Endothelial cell of umbilical vein (primary cell): ENCODE measurements at regions not wholly inside any gene's neighbourhood (a gene's known extent, or its start where the extent isn't known, plus 50 kb on each side); places are given as distances from the start of the nearest gene placed in this dataset.

ENCODE experiments used
- BruUV-seq: library from RNA; stranded (reverse); fragments of 400-500 nt; replicated peaks from 2 replicates; lab custom pipeline; 2021; lab: Mats Ljungman, UMichigan
- CTCF ChIA-PET: fragments of 300-600, 350-600 bp; sonication (Branson Sonifier 250); formaldehyde crosslinking; loops from one replicate; lab custom pipeline; 2021; ENCODE audit warnings: antibody characterized with exemption, inconsistent platforms; lab: Charles Lee
- POLR2A ChIA-PET: fragments of 300-600, 350-600 bp; sonication (Branson Sonifier 250); formaldehyde crosslinking; loops from one replicate; lab custom pipeline; 2021; ENCODE audit warnings: antibody characterized with exemption, inconsistent platforms; lab: Charles Lee
- DNase-seq: peaks from one replicate; pipeline ENCODE4 v3.0.0-alpha.2; 2011; ENCODE audit warnings: low read depth, low spot score
- FAIRE-seq: peaks from 2 replicates; lab custom pipeline; 2011; peaks lifted over from hg19 to GRCh38; lab: Jason Lieb, UNC
- H2AFZ ChIP-seq: 2 replicates; pipeline ENCODE4 v1.6.0; 2012; ENCODE audit warnings: low read depth, low read length, control low read depth, inconsistent platforms
- H3K27ac ChIP-seq: 2 replicates; pipeline ENCODE4 v1.5.1; 2011; ENCODE audit warnings: low read depth, mild to moderate bottlenecking, control low read depth, low read length, moderate library complexity; ENCODE audit not compliant: insufficient read depth
- H3K27me3 ChIP-seq, 2 experiments: 2 replicates each; pipeline versions ENCODE4 v1.6.0 to v1.6.1; 2011; ENCODE audit warnings: low read length in 2 of 2, mixed read lengths in 1 of 2; ENCODE audit not compliant: control insufficient read depth in 2 of 2, insufficient read depth in 2 of 2
- H3K36me3 ChIP-seq, 2 experiments: 2 replicates in 1 of 2; 3 replicates in 1 of 2; pipeline ENCODE4 v1.5.1; 2011; ENCODE audit warnings: low read length in 2 of 2, mild to moderate bottlenecking in 1 of 2, moderate library complexity in 1 of 2; ENCODE audit not compliant: control insufficient read depth in 2 of 2, insufficient read depth in 2 of 2; ENCODE audit errors: extremely low read depth in 1 of 2
- H3K4me1 ChIP-seq: 3 replicates; pipeline ENCODE4 v1.5.1; 2011; ENCODE audit warnings: mild to moderate bottlenecking, low read length; ENCODE audit not compliant: control insufficient read depth, insufficient read depth; ENCODE audit errors: extremely low read depth
- H3K4me2 ChIP-seq: 2 replicates; pipeline ENCODE4 v1.6.1; 2011; ENCODE audit warnings: low read length, control low read depth, mixed read lengths; ENCODE audit not compliant: insufficient read depth
- H3K4me3 ChIP-seq, 3 experiments: fragments of 200-600 bp in 1 of 3; sonication (generic), shearing (Covaris generic) in 1 of 3; replicated peaks in 1 of 3; 2 replicates each; pipeline ENCODE4 v1.5.1; 2011 to 2016; ENCODE audit warnings: control low read depth in 3 of 3, low read length in 3 of 3, mild to moderate bottlenecking in 2 of 3, inconsistent platforms in 1 of 3, low read depth in 1 of 3, moderate library complexity in 1 of 3; ENCODE audit not compliant: insufficient read depth in 1 of 3
- H3K79me2 ChIP-seq: 2 replicates; pipeline ENCODE4 v1.6.0; 2012; ENCODE audit warnings: low read length, inconsistent platforms; ENCODE audit not compliant: control insufficient read depth, insufficient read depth
- H3K9ac ChIP-seq: replicated peaks from 2 replicates; pipeline ENCODE3; 2011; ENCODE audit warnings: low read length, control low read depth; ENCODE audit not compliant: insufficient read depth; ENCODE audit errors: extremely low read depth
- H3K9me1 ChIP-seq: replicated peaks from 3 replicates; pipeline ENCODE4 v1.6.0; 2011; ENCODE audit warnings: mild to moderate bottlenecking, low read length; ENCODE audit not compliant: control insufficient read depth, insufficient read depth; ENCODE audit errors: extremely low read depth
- H3K9me3 ChIP-seq: replicated peaks from 2 replicates; pipeline ENCODE4 v1.5.1; 2012; ENCODE audit warnings: low read length, inconsistent platforms; ENCODE audit not compliant: control insufficient read depth, insufficient read depth
- H4K20me1 ChIP-seq: replicated peaks from 2 replicates; pipeline ENCODE3; 2011; ENCODE audit warnings: mild to moderate bottlenecking, low read length; ENCODE audit not compliant: control insufficient read depth, insufficient read depth; ENCODE audit errors: extremely low read depth
- EZH2 ChIP-seq: IDR thresholded peaks from 2 replicates; pipeline ENCODE4 v1.6.1; 2012; ENCODE audit warnings: borderline replicate concordance, low read depth, mild to moderate bottlenecking, moderate library complexity, low read length, inconsistent platforms; ENCODE audit not compliant: severe bottlenecking
- FOS ChIP-seq: IDR thresholded peaks from 2 replicates; pipeline ENCODE4 v1.6.1; 2011; ENCODE audit warnings: mild to moderate bottlenecking, low read length, moderate library complexity, borderline replicate concordance; ENCODE audit not compliant: insufficient read depth
- GATA2 ChIP-seq: IDR thresholded peaks from 2 replicates; pipeline ENCODE4 v1.7.0; 2011; ENCODE audit warnings: low read depth, mild to moderate bottlenecking, moderate library complexity, mixed read lengths, low read length; ENCODE audit not compliant: insufficient read length, insufficient read depth
- JUN ChIP-seq: IDR thresholded peaks from 2 replicates; pipeline ENCODE4 v1.6.1; 2011; ENCODE audit warnings: borderline replicate concordance, low read depth; ENCODE audit not compliant: insufficient read length, insufficient read depth
- MAX ChIP-seq: IDR thresholded peaks from 2 replicates; pipeline ENCODE4 v1.6.1; 2011; ENCODE audit not compliant: insufficient read depth, insufficient read length
- MYC ChIP-seq: IDR thresholded peaks from one replicate; pipeline ENCODE4 v1.6.1; 2011; ENCODE audit warnings: mild to moderate bottlenecking, low read depth, low read length
- POLR2A ChIP-seq: IDR thresholded peaks from 2 replicates; pipeline ENCODE4 v1.6.1; 2012; ENCODE audit warnings: low read depth, mild to moderate bottlenecking, control low read depth, low read length
- POLR2AphosphoS5 ChIP-seq: IDR thresholded peaks from 2 replicates; pipeline ENCODE4 v1.6.1; 2012; ENCODE audit warnings: low read depth, mild to moderate bottlenecking, control low read depth, low read length, moderate library complexity; ENCODE audit not compliant: insufficient read depth
- dilution Hi-C: fragments of 300-500 bp; cut with MboI; formaldehyde crosslinking; loops from one replicate; pipeline ENCODE4 v1.15.0; 2019; ENCODE audit warnings: low sequenced_read_pairs; ENCODE audit not compliant: extremely low pct_ligation_motif_present
- intact Hi-C: fragments of 100-400 bp; cut with micrococcal nuclease; formaldehyde crosslinking; loops from one replicate; pipeline ENCODE4 v1.10.0; 2022
- TF ChIP-seq, protein P1 (sequence below), 2 donors: IDR thresholded peaks; 1 replicate in 1 of 2; 2 replicates in 1 of 2; pipeline ENCODE4 v1.5.1; 2011; ENCODE audit warnings: low read length in 2 of 2, mild to moderate bottlenecking in 2 of 2, moderate library complexity in 2 of 2, control low read depth in 1 of 2, inconsistent platforms in 1 of 2, low read depth in 1 of 2; ENCODE audit not compliant: insufficient read depth in 1 of 2; ENCODE audit errors: extremely low read depth in 1 of 2

DNA sequence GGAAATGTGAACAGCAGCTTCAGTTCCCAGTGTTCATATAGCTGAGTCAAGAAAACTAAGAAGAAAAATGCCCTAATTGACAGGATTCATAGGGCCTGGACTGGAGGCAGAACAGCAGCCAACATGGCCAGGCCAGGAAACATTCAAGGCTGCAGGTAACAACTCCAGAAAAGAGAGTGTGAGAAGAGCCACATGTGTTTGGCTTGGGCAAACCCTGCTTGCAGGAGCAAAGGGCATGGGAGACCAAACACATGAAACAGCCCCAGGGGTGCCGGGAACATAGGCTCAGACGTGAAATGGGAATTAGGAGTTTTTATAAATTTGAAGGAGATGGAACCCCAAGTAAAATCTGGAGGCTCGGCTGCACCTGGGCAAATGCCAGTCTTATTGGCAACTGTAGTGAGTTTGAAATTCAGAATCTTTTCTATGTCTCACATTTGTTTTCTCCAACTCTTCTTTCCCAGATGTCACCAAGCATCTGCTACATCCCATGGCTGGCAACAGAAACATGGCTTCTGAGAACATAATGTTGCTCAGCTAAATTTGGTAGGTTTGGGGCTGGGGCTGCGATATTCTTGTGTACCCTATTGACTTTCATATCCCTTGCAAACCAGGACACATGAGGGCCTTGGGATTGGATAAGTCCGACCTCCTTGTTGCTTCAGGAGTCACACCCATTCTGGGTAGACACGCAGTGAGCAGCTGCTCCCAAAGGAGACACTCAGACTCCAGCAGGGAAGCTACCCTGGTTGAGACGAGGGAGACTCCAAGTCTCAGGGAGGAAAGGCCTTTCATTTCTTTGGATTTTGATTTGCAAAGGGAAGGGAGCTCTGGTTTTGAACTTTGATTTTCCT, 98.9 kb upstream of the CLSTN2 start:
- Histone ChIP-seq H3K4me1 (no peaks in the 10 kb centered on the region), H3K9me3 (peaks cover 2% of the 10 kb centered on the region), H3K27me3 (no peaks in the 10 kb centered on the region), H3K9ac (no peak overlapping the region), H3K79me2 (no peaks in the 10 kb centered on the region), H3K4me2 (no peak overlapping the region), H4K20me1 (no peaks in the 10 kb centered on the region), H3K9me1 (no peaks in the 10 kb centered on the region), H3K4me3 (no peak overlapping the region), H2AFZ (no peak overlapping the region), H3K36me3 (no peaks in the 10 kb centered on the region), H3K27ac (no peak overlapping the region)
- TF ChIP-seq JUN (no peak), GATA2 (no peak), EZH2 (no peak), FOS (no peak), MAX (no peak), POLR2AphosphoS5 (no peak), POLR2A (no peak), MYC (no peak)
- TF ChIP-seq, protein P1, sequence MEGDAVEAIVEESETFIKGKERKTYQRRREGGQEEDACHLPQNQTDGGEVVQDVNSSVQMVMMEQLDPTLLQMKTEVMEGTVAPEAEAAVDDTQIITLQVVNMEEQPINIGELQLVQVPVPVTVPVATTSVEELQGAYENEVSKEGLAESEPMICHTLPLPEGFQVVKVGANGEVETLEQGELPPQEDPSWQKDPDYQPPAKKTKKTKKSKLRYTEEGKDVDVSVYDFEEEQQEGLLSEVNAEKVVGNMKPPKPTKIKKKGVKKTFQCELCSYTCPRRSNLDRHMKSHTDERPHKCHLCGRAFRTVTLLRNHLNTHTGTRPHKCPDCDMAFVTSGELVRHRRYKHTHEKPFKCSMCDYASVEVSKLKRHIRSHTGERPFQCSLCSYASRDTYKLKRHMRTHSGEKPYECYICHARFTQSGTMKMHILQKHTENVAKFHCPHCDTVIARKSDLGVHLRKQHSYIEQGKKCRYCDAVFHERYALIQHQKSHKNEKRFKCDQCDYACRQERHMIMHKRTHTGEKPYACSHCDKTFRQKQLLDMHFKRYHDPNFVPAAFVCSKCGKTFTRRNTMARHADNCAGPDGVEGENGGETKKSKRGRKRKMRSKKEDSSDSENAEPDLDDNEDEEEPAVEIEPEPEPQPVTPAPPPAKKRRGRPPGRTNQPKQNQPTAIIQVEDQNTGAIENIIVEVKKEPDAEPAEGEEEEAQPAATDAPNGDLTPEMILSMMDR (IDR thresholded peaks at IDR 0.05; ENCODE audit: extremely low read depth in 1 of 2, insufficient read depth in 1 of 2, low read depth in 1 of 2, low read length in 2 of 2) = no peak
- no TSS peak for BruUV-seq
- ChIA-PET POLR2A (no interaction called here), CTCF (no interaction called here)
- no peak for DNase-seq
- intact Hi-C loops (no loop called here), dilution Hi-C loops (no loop called here)
- no peak for FAIRE-seq
